Globus pallidus (tissue), 1 donor: ENCODE measurements at regions not wholly inside any gene's neighbourhood (a gene's known extent, or its start where the extent isn't known, plus 50 kb on each side); places are given as distances from the start of the nearest gene placed in this dataset.
A peak's percentile ranks its signal among the peaks of the same experiment; 100 is the strongest.

ENCODE experiments used
- DNase-seq: peaks from one replicate; pipeline ENCODE4 v3.0.0-alpha.2; 2015; ENCODE audit warnings: low spot score

DNA sequence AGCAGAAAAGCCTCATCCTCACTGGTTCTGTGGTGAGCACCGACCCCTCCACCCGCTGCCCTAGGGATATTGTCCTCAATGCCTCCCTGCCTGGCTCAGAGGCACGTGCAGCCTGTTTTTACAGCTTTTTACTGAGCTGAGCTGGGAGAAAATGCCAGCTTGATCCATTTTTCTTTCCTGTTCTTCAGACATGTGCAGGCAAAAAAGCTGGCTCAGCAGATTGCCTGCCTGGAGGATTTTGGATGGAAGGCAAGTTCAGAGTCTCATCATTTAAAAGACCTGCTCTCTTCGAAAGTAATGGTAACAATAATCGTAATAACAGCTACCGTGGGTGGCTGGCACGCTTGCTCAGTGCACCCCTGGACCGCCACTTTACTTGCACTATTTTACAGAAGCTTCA is 135.0 kb upstream of the SMIM23 start:
- no peak for DNase-seq

DNA sequence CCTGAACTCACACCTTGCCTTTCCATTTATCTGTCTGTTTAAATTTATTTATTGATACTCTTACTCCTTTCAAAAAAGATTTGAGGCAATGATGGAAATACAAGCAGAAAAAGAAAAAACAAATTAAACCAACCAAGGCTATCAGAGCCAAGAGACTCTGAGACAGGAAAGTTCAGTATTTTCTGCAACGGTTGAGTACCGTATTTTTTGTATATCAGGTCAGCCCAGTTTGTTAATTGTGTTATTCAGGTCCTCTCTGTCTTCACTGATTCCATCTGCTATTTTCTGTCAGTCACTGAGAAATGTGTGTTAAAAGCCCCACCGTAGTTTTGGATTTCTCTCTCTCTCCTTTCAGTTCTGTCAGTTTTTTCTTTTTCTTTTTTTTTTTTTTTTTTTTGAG is 134.5 kb upstream of the SMIM23 start:
- DNase-seq, result no peak

DNA sequence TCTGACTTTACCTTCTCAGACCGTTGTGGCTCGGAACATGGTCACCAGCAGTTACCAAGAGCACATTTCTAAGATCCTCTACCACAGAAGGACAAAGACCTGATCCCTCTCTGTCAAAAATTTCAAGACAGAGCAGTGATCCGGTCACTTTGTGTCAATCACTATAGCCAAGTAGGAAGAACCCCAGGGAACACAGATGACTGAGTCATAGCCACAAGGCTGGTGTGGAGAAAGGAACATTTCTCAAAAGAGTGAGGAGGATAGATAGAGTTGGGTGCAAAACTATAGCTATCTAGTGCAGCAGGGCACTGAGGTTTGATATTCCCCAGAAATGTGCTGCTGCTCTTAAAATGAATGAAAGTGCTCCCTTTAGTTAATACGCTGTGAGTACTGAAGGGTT is 130.7 kb upstream of the SMIM23 start:
- DNase-seq, result no peak

DNA sequence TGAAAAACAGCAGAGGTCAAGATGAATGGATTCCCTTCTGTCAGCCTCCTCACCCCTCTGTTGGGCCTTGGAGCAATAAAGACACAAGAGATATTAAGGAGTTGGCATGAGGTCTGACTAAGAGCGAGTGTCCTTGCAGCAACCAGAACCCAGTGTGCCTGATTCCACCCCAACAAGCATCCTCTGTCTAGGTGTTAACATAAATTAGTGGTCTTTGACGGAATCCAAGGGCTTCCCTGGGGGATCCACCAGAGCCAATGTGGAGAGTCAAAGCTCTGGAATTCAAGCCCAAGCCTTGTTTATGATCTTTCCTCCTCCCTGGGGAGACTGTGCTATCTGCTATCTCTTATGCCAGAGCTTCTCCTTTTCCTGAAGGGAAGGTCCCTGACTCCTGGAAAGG is 128.1 kb upstream of the SMIM23 start:
- no peak for DNase-seq

DNA sequence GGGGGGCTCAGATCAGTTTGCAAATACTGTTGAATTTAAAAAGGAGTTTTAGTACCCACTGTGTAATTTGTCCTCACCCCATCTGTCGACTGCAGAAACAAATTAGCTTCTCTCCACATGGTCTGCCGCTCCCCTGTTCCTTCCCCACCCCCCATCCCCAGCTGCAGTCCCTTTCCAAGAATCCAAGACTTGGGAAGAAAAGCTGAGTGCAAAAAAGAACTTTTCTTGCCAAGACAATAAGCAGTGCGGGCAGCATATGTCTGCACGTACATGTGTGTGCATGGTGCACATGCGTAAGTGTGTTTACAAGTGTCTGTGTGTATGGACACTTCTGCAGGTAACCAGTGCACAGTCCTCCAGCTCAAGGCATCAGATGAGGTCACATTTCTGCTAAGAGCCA is 125.7 kb upstream of the SMIM23 start:
- DNase-seq, result no peak

DNA sequence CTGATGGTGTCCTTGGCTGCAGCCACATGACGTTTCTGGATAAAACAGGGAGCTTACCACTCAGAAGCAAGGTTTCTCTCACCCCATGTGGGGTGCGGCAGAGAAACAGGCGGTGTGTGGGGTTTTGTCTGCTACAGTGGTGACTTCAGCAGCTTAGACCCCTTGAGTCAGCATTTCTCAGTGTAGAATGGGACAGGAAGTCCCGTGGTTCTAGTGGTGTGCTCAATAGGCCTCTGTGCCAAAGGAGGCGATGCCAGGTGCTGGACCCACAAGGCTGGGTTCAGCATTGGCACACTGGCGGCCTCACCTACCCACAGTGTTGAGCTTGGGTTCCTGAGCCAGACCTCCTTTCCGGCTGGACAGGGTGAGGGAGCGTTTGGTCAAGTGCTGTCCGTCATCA is 125.2 kb upstream of the SMIM23 start:
- DNase-seq, result no peak

DNA sequence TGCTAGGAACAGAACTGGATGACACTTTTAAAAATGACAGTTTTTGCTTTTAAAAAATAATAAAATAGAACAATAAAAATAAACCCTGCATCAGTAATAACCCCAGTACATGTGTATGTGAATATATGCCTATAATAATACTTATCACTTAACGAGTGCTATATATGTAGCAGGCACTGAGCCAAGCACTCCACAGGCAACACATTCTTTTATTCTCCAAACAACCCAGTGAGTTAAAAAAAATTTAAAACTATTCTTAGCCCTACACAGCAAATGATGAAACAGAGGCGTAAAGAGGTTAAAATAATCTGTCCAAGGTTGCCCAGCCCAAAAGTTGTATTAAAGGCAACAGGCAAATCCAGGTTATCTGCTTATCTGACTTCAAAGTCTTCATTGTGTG is 124.5 kb upstream of the SMIM23 start:
- DNase-seq, result no peak

DNA sequence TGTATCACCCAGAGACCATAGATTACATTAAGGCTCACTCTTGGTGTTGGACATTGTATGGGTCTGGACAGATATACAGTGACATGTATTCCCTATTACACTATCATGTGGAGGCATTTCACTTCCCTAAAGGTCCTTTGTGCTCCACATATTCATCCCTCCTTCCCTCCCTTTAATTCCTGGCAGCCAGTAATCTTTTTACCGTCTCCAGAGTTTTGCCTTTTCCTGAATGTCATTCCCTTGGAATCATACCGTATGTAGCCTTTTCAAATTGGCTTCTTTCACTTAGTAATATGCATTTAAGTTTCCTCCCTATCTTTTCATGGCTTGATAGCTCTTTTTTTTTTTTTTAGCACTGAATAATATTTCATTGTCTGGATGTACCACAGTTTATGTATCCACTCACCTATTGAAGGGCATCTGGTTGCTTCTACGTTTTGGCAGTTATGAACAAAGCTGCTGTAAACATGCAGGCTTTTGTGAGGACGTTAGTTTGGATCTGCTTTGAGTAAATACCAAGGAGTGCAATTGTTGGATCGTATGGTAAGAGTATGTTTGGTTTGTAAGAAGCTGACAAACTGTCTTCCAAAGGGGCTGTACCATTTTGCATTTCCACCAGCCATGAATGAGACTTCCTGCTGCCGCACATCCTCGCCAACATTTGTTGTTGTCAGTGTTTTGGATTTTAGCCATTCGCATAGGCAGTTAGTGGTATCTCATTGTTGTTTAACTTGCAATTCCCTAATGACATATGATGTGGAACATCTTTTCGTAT is 122.1 kb upstream of the SMIM23 start:
- DNase-seq, result no peak

DNA sequence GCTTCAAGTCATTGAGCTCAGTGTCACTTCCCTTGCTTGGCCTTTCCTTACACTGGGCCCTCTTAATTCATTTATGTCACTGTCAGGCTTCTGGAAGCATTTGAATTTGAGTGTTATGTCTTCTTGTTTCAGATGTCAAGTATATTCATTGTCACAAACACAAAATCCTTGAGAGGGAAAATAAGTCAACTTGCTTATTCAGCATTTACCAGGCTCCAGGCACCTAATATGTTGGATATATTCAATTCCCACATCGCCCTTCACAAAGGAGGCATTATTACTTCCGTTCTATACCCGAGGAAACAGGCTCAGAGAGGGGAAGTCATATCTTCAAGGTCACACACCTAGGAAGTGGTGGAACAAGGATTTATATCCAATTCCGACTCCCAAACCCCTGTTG is 121.1 kb upstream of the SMIM23 start:
- DNase-seq, result no peak

DNA sequence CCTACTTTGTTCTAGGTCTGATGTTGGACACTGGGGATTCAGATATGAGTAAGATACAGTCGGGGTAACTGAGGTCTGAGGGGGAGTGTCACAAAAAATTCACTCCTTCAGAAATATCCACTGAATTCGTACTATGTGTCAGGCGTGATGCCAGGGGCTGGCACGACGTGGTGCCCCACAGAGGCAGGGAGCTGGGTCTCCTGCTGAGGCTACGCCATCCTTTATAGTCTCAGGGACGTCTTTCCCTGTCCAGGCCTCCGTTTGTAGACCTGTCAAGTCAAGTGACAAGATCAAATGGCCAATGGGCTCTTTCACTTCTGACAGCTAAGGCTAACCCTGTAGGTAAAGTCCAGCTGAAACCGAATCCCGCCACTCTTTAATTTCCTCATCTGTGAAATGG is 118.8 kb upstream of the SMIM23 start:
- no peak for DNase-seq

DNA sequence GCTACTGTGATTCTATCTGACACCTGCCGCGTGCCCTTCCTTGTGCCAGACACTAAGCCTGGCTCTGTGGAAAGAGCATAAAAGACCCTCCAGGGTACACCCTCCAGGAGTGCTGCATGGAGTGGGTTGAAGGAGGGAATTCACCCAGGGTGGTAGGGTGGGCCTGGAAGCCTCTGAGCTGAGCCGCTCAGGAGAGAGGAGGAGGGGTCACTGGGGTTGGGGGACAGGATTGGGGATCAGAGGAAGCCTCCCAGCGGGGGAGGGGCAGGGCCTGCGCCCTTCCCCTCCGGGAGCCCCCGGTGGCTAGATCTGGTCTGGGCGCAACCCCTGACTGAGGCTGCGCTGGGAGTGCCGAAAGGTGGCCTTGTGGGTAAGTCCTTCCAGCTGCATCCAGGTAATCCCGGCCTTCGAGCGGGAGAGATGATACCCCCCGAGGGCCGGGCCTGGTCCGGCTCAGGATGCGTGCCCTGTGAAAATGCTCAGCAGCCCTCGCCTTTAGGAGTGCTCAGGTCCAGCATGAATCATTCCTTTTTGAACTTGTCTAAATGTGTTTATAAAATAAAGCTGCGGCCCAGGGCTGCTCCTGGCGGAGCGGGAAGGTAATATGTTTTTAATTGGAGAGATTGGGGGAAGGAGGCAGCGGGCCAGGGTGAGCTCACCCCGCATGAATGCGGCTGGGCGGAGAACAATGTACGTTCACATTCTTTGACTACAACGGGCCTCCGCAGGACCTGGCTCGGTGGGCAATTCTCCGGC is 118.1 kb upstream of the SMIM23 start:
- DNase-seq, result no peak

DNA sequence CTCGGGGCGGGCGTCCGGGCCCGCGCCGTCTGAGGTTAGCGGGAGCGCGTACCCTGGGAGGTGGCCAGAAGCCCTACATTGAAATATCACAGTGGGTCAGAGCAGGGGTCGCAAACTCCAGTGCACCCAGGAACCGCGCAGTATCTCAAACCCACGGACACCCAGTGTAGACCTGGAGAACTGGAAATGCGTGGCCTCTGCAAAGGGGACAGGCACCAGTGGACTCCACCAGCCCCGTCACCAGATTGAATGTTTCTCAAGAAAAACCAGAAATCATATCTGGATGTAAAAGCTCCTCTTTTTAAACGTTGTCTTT is 117.6 kb upstream of the SMIM23 start:
- no peak for DNase-seq

DNA sequence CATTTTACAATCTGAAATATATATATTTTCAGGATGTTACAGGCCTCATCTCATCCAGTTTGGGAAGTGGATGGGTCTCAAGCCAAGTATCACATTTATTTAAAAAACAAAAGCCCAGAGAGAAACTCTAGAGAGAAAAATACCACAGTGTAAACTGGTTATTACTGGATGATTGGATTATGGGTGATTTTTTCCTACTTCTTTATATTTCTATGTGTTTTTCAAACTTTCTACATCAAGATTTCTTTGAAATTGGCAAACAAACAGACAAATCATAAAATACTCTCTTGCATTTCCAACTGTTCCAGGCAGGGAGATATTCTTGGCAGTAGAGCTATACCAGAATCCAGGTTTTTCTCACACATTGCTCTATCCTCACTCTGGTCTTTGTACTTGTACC is 116.0 kb upstream of the SMIM23 start:
- no peak for DNase-seq

DNA sequence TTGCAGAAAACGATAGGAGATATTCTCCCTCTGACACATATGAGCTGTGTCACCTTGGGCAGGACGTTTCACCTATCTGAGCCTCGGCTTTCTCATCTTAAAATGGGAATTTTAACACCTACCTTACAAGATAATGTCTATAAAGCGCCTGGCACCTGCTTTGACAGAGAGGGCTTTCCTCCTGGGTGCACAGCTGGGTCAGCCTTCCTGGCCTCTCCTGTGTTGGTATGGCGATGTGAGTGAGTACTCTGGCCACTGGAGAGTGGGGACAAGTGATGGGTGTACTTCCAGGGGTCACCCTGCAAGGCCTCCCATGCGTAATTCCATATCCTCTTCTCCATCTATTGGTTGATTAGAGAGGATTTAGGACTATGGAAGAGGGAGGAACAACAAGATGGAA is 113.1 kb upstream of the SMIM23 start:
- DNase-seq, result no peak

DNA sequence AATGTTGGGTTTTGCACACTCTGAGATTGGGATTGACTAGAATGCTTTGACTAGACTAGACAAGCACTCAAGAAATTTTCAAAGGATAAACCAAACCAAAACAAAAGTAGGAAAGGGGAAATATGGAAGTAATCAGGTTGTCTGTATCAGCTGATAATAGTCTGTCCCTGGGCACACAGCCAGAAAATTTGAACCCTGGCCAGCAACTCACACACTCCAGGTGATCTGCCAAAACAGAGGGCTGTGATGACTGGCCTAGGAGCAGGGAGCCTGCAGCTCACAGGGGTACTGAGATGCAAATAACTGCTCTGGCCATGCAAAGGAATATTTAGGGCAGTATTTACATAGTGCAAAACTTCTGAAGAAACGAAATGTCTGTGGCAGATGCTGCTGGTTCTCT is 112.3 kb upstream of the SMIM23 start:
- DNase-seq, result no peak

DNA sequence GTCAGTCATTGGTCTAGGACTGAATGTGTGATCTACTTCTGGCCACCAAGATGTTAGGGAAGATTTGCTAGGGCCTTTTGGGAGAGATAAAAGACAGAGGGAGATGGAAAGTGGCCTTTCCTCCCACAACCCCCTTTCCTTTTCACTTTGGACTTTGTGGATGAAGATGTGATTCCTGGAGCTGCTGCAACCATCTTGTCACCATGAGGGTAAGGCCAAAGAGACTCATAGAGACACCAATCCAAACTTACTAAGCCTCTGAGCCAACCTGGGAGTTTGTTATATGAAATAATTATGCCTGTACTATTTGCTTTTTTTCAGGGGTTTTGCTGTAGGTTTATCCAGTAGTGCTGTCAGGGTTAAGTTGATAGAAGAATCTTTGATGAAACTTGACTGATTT is 111.8 kb upstream of the SMIM23 start:
- DNase-seq, result no peak

DNA sequence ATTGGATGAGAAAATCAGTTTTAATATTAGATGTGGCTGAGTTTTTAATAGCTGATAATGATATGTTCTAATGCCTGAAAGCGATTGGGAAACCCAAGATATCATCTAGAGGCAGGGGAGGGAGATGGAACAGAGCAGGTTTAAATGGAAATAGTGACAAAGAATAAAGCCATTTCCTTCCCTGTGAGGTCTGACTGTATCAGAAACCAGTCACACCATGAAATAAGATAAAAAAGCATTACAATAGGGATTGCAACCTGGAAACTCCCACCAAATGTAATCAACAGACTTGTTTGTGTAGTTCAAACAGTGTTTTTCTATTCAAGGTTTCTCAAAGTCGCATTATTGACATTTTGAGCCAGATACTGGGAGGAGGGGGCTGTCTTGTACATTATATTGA is 110.1 kb upstream of the SMIM23 start:
- no peak for DNase-seq

DNA sequence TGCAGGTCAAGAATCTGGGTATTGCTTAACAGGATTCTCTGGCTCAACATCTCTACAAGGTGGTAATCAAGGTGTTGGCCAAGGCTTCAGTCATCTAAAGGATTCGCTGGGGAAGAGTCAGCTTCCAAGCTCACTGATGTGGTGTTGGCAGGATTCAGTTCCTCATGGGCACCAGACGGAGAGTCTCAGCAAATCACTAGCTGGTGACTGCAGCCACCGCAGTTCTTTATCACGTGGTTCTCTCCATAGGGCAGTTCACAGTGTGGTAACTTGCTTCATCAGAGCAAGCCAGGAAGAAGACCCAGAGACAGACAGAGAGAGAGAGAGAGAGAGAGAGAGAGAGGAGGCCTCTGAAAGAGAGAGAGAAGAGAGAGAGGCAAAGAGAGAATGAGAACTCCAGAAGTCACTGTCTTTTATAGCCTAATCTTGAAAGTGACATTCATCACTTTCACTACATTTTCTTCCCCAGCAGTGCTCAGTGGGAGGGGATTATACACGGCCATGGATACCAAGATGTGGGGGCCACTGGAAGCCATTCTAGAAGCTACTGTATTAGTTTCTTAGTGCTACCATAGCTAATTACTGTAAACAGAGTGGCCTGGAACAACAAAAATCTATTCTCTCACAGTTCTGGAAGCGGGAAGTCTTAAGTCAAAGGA is 109.2 kb upstream of the SMIM23 start:
- DNase-seq, result peak; percentile 43

DNA sequence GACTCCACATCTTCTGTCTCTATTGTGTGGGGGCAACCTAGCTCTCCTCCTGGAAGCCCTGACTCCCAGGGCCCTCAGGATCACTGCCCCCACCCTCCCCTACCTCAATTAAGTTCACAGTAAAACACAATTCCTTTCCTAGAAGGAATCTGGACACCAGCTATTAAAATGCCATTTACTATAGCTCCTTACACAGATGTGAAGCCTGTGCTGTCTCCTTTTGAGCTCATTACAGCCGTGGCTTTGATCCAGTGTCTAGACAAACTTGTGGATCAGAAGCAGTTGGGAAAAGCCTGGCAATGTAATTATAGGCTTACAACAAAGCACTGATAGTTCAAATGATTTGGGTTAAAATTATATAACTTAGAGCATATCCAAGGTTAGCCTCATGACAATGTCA is 107.0 kb upstream of the SMIM23 start:
- DNase-seq, result no peak

DNA sequence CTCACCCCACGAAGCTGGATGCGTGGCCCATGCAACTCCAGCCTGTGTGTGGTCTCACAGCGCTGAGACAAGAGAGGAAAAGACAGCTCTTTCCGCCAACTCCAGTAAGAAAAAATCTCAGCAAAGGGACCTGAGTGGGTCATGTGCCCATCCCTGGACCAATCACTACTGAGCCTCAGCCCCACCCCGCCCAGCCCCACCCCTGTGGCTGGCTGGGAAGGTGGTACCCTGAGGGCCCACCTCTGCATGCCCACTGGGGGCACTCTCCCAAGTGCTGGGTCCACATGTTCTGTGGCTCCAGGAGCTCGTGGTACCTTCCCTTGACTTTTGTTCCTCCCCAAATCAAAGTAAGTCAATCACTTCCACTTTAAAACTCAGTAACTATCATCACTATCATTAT is 105.1 kb upstream of the SMIM23 start:
- DNase-seq, result no peak

DNA sequence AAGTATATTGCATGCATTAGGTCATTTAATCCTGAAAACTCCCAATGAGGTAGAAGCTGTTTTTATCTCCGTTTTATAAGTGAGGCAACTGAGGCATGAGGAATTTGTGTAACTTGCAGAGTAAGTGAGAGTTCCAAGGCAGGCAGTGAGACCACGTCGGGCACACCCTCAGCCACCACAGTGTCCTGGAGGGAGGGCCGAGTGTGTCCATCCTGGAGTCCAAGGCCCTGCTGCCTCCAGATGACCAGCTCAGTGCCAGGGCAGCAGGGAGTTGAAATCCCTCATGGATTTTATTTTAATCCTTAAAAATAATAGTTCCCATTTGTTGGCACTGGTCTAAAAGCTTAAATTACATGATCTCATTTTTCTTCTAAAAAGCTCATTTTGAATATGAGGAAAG is 104.6 kb upstream of the SMIM23 start:
- no peak for DNase-seq

DNA sequence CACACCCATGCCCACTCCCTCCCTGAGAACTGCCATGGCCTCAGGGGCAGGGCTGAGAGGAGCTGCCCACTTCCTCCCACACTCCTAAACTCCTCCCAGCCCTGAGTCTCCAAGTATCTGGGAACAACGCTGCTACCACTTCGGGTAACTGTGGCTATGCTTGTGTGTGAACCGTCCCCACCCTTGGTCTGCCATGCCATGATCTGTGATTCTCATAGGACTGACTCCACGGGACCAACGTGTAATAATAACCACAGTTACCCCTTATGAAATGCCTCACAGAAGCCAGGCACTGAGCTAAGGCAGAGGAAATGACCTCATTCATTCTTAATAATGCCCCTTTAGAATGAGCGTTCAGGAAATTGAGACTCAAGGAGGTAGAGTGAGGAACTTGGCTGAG is 103.9 kb upstream of the SMIM23 start:
- no peak for DNase-seq

DNA sequence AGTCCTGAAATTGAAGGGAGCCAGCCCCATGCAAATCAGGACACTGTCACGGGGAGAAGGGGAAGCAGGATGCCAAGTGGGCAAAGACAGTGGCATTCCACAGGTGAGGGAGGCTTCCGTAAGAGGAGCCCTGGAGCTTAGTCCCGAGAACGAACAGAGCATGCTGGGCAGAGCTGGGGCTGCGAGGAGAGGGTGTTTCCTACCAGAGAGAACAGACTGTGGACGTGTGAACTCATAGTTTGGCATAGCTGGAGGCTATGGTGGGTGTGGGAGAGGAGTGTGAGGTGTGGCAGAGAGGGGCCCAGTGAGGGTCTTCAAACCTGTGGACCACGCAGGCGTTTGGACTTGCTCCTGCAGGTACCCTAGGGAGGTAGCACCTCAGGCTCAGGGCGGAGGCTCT is 102.8 kb upstream of the SMIM23 start:
- DNase-seq, result no peak

DNA sequence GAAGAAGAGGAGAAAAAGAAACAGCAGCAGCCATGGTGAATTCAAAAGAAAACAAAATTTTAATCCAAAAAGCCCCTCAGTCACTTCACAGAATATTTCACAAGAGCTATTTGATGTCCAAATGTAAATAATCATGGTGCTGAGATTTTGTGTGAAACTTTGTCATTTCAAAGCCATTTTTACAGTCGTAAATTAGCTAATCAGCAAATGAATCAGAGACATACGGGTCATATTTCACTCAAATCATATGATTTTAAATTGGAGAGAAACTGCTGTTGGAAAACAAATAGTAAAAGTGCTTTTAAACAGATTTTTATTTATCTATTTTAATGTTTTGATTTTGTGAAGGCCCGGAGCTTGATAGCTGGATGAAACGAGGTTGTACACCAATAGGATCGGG is 101.4 kb upstream of the SMIM23 start:
- DNase-seq, result no peak
